T-helper 2 cell treated with Interferon-gamma antibody and Interleukin-4, amounts not matched to agents 100 ng/mL and 5 ng/mL, for 36 hours (primary cell): ENCODE measurements at regions not wholly inside any gene's neighbourhood (a gene's known extent, or its start where the extent isn't known, plus 50 kb on each side); places are given as distances from the start of the nearest gene placed in this dataset.

Experiments
- intact Hi-C: fragments of 100-400 bp; cut with micrococcal nuclease; formaldehyde crosslinking; loops from one replicate; pipeline ENCODE4 v1.15.1; 2023

GRCh38 chr10:8460626-8461025 lies 406.1 kb downstream of the GATA3 start:
- intact Hi-C loops: no loop called here

- intact Hi-C loops: no loop called here
Observed at GRCh38 chr10:8462565-8462964, 408.1 kb downstream of the GATA3 start.

- intact Hi-C loops: no loop called here
Observed at GRCh38 chr10:8463853-8464252, 409.4 kb downstream of the GATA3 start.

- intact Hi-C loops: no loop called here
Observed at GRCh38 chr10:8468477-8468876, 414.0 kb downstream of the GATA3 start.

GRCh38 chr10:8473205-8473604 lies 418.7 kb downstream of the GATA3 start:
- intact Hi-C loops: loop anchor here (5.0 to 10.0 kb wide), 4 partner anchors 71 to 598 kb away; partner anchors contain the start of gene GATA3

GRCh38 chr10:8477300-8477699 lies 422.8 kb downstream of the GATA3 start:
- intact Hi-C loops: loop anchor here (10.0 kb wide), 1 partner anchor 602 kb away; no protein-coding TSS in a partner anchor

GRCh38 chr10:8481718-8482504 lies 427.4 kb downstream of the GATA3 start:
- intact Hi-C loops: no loop called here

- intact Hi-C loops: no loop called here
Observed at GRCh38 chr10:8485032-8485431, 430.5 kb downstream of the GATA3 start.

GRCh38 chr10:8487346-8487745 lies 432.9 kb downstream of the GATA3 start:
- intact Hi-C loops: no loop called here

GRCh38 chr10:8489232-8489631 lies 434.7 kb downstream of the GATA3 start:
- intact Hi-C loops: no loop called here

- intact Hi-C loops: no loop called here
Observed at GRCh38 chr10:8489823-8490222, 435.3 kb downstream of the GATA3 start.

GRCh38 chr10:8498290-8498689 lies 443.8 kb downstream of the GATA3 start:
- intact Hi-C loops: no loop called here

GRCh38 chr10:8498881-8499280 lies 444.4 kb downstream of the GATA3 start:
- intact Hi-C loops: no loop called here

- intact Hi-C loops: no loop called here
Observed at GRCh38 chr10:8499312-8499711, 444.8 kb downstream of the GATA3 start.

- intact Hi-C loops: no loop called here
Observed at GRCh38 chr10:8499752-8500390, 445.4 kb downstream of the GATA3 start.

- intact Hi-C loops: no loop called here
Observed at GRCh38 chr10:8502573-8502972, 448.1 kb downstream of the GATA3 start.

GRCh38 chr10:8504499-8504898 lies 450.0 kb downstream of the GATA3 start:
- intact Hi-C loops: no loop called here

- intact Hi-C loops: no loop called here
Observed at GRCh38 chr10:8507156-8507555, 452.7 kb downstream of the GATA3 start.

GRCh38 chr10:8508882-8509281 lies 454.4 kb downstream of the GATA3 start:
- intact Hi-C loops: no loop called here

GRCh38 chr10:8510471-8510870 lies 456.0 kb downstream of the GATA3 start:
- intact Hi-C loops: no loop called here

- intact Hi-C loops: no loop called here
Observed at GRCh38 chr10:8511026-8511425, 456.5 kb downstream of the GATA3 start.

GRCh38 chr10:8513155-8514147 lies 459.0 kb downstream of the GATA3 start:
- intact Hi-C loops: no loop called here
